ENCODE measurements at regions not wholly inside any gene's neighbourhood (a gene's known extent, or its start where the extent isn't known, plus 50 kb on each side); places are given as distances from the start of the nearest gene placed in this dataset.

DNA sequence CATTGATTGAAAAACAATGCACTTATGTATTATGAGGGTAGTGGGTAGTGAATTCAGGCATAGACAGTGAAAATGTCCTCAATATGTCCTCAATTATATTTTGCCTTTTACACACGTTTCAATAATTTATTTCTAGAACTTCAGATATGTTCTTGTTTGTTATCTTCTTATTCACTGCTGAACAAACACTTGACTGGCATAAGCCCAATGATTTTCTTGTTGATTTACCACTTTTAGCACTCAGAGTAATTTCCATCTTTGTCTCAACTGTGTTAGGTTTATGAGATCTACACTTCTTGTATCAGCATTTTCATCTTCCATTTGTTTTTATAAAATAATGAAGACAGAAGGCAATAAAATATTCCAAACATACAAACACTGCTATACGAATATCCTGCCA, 61.8 kb upstream of the DCC start:
- TF ChIP-seq, protein P1, sequence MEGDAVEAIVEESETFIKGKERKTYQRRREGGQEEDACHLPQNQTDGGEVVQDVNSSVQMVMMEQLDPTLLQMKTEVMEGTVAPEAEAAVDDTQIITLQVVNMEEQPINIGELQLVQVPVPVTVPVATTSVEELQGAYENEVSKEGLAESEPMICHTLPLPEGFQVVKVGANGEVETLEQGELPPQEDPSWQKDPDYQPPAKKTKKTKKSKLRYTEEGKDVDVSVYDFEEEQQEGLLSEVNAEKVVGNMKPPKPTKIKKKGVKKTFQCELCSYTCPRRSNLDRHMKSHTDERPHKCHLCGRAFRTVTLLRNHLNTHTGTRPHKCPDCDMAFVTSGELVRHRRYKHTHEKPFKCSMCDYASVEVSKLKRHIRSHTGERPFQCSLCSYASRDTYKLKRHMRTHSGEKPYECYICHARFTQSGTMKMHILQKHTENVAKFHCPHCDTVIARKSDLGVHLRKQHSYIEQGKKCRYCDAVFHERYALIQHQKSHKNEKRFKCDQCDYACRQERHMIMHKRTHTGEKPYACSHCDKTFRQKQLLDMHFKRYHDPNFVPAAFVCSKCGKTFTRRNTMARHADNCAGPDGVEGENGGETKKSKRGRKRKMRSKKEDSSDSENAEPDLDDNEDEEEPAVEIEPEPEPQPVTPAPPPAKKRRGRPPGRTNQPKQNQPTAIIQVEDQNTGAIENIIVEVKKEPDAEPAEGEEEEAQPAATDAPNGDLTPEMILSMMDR (IDR thresholded peaks at IDR 0.05), result no peak
- TF ChIP-seq ZFX (IDR thresholded peaks at IDR 0.05; ENCODE audit: borderline replicate concordance), result no peak

Measured in 22Rv1 (cell line).